HepG2 (cell line): ENCODE measurements at regions not wholly inside any gene's neighbourhood (a gene's known extent, or its start where the extent isn't known, plus 50 kb on each side); places are given as distances from the start of the nearest gene placed in this dataset.

Source experiments
- BCLAF1 ChIP-seq: fragments of 450-650 bp; IDR thresholded peaks from 2 replicates; pipeline ENCODE4 v1.6.1; 2017; ENCODE audit warnings: mild to moderate bottlenecking
- KAT2B ChIP-seq: fragments of 150-350 bp; IDR thresholded peaks from 2 replicates; pipeline ENCODE4 v1.6.1; 2014; ENCODE audit warnings: low read depth, low read length, borderline replicate concordance
- KLF6 ChIP-seq: IDR thresholded peaks from 2 replicates; pipeline ENCODE4 v1.8.0; 2016; ENCODE audit warnings: missing biosample characterization, missing genetic modification reagents
- NFKB2 ChIP-seq: sonication (generic); formaldehyde crosslinking; IDR thresholded peaks from 2 replicates; pipeline ENCODE4 v1.4.0; 2020; ENCODE audit warnings: missing genetic modification reagents, borderline replicate concordance
- POLR2A ChIP-seq, 2 experiments: IDR thresholded peaks; 2 replicates each; pipeline ENCODE4 v1.6.1; 2011; ENCODE audit warnings: low read depth in 2 of 2, low read length in 2 of 2, mild to moderate bottlenecking in 1 of 2, moderate library complexity in 1 of 2; ENCODE audit not compliant: insufficient read depth in 1 of 2
- TP53 ChIP-seq: sonication (generic); formaldehyde crosslinking; conservative IDR thresholded peaks from 2 replicates; pipeline ENCODE4 v1.4.0; 2020; ENCODE audit warnings: missing genetic modification reagents
- ZBTB1 ChIP-seq: sonication (generic); formaldehyde crosslinking; IDR thresholded peaks from 2 replicates; pipeline ENCODE4 v1.4.0; 2020; ENCODE audit warnings: missing genetic modification reagents, borderline replicate concordance
- ZEB1 ChIP-seq: IDR thresholded peaks from 2 replicates; pipeline ENCODE4 v1.6.1; 2012; ENCODE audit warnings: mild to moderate bottlenecking, low read depth, inconsistent platforms; ENCODE audit not compliant: insufficient replicate concordance
- ZMYM4 ChIP-seq: sonication (generic); formaldehyde crosslinking; IDR thresholded peaks from 2 replicates; pipeline ENCODE4 v1.8.1; 2023; ENCODE audit warnings: mild to moderate bottlenecking, missing genetic modification reagents
- TF ChIP-seq, protein P1 (sequence below): sonication (generic); formaldehyde crosslinking; IDR thresholded peaks from 2 replicates; pipeline ENCODE4 v1.5.0; 2020; ENCODE audit warnings: mild to moderate bottlenecking, missing genetic modification reagents, moderate library complexity

GRCh38 chr21:28226563-28226962 lies 766.1 kb downstream of the LTN1 start:
- TF ChIP-seq ZBTB1: no peak
- TF ChIP-seq ZEB1: no peak
- no peak for TF ChIP-seq POLR2A (IDR thresholded peaks at IDR 0.05; ENCODE audit: insufficient read depth in 1 of 2, low read depth in 2 of 2, low read length in 2 of 2)
- TF ChIP-seq, protein P1, sequence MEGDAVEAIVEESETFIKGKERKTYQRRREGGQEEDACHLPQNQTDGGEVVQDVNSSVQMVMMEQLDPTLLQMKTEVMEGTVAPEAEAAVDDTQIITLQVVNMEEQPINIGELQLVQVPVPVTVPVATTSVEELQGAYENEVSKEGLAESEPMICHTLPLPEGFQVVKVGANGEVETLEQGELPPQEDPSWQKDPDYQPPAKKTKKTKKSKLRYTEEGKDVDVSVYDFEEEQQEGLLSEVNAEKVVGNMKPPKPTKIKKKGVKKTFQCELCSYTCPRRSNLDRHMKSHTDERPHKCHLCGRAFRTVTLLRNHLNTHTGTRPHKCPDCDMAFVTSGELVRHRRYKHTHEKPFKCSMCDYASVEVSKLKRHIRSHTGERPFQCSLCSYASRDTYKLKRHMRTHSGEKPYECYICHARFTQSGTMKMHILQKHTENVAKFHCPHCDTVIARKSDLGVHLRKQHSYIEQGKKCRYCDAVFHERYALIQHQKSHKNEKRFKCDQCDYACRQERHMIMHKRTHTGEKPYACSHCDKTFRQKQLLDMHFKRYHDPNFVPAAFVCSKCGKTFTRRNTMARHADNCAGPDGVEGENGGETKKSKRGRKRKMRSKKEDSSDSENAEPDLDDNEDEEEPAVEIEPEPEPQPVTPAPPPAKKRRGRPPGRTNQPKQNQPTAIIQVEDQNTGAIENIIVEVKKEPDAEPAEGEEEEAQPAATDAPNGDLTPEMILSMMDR (CRISPR knock-in tag): no peak
- no peak for TF ChIP-seq KLF6 (CRISPR knock-in tag)
- no peak for TF ChIP-seq TP53 (CRISPR knock-in tag)
- TF ChIP-seq NFKB2: no peak
- TF ChIP-seq ZMYM4 (CRISPR knock-in tag): no peak
- no peak for TF ChIP-seq BCLAF1
- no peak for TF ChIP-seq KAT2B
